Upper lobe of left lung (tissue), 4 donors: ENCODE measurements at regions not wholly inside any gene's neighbourhood (a gene's known extent, or its start where the extent isn't known, plus 50 kb on each side); places are given as distances from the start of the nearest gene placed in this dataset.

Source experiments
- CTCF ChIP-seq, 6 experiments: fragments of 450-650 bp in 4 of 6; fragments of 200-600 bp in 2 of 6; sonication (generic) in 2 of 6; IDR thresholded peaks; one replicate each; pipeline ENCODE4 v1.5.1; 2016 to 2019; ENCODE audit warnings: antibody characterized with exemption in 6 of 6
- POLR2A ChIP-seq, 4 donors: fragments of 450-650 bp; IDR thresholded peaks; one replicate each; pipeline ENCODE4 v1.5.1; 2016 to 2017; ENCODE audit warnings: antibody characterized with exemption in 4 of 4, mild to moderate bottlenecking in 2 of 4
- POLR2AphosphoS5 ChIP-seq, 2 donors: sonication (generic); formaldehyde crosslinking; IDR thresholded peaks; one replicate each; pipeline ENCODE4 v1.5.1; 2017; ENCODE audit warnings: antibody characterized with exemption in 2 of 2

DNA sequence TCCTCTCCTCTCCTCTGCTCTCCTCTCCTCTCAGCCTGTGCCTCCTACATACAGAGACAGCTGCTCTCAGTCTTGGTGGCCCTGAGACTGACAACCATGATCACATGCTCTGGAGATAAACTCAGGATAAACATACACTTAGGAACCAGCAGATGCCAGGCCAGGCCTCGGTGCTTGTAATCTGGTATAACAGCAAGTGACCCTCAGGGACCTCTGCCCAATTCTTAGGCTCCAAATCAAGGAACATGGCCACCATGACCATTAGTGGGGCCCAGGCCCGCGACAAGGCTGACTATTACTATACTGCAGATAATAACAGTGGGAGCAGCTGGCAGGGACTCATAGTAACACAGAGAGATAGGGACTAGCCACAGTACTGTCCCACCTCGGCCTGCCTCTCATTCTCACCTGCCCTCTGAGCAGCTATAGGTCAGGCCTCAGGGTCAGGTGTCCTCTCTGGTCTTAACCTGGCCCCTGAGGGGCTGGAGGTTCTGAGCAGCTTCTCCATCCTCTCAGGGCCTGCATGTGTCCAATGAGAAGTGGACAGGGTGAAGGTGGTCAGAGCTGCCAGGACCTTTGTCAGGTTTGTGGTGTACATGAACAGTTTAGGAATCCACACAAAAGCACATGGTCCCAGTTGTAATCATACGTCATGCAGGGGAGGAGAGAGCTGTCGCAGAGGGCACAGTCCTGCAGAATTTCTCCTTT, 106.1 kb downstream of the GGTLC2 start:
- no peak for TF ChIP-seq CTCF (IDR thresholded peaks at IDR 0.05)
- TF ChIP-seq POLR2AphosphoS5 (IDR thresholded peaks at IDR 0.05) = no peak
- no peak for TF ChIP-seq POLR2A (IDR thresholded peaks at IDR 0.05)
